MCF 10A (cell line): ENCODE measurements at regions not wholly inside any gene's neighbourhood (a gene's known extent, or its start where the extent isn't known, plus 50 kb on each side); places are given as distances from the start of the nearest gene placed in this dataset.

Experiments
- BruUV-seq: library from RNA; stranded (reverse); fragments of 400-500 nt; replicated peaks from 2 replicates; lab custom pipeline; 2021; lab: Mats Ljungman, UMichigan
- CTCF ChIA-PET: fragments of 300-600 bp; sonication (Branson Sonifier 250); formaldehyde crosslinking; extraction: SDS; loops from one replicate; lab custom pipeline; 2021; ENCODE audit warnings: antibody characterized with exemption, inconsistent platforms; lab: Yijun Ruan, JAX
- POLR2A ChIA-PET: fragments of 300-600, 350-650 bp; sonication (Branson Sonifier 250); formaldehyde crosslinking; extraction: SDS; loops from one replicate; lab custom pipeline; 2020; ENCODE audit warnings: antibody characterized with exemption, inconsistent platforms; lab: Yijun Ruan, JAX
- DNase-seq: peaks from one replicate; pipeline ENCODE4 v3.0.0-alpha.2; 2018; ENCODE audit not compliant: unreplicated experiment
- H3K27ac Mint-ChIP-seq: one replicate; pipeline ENCODE4 v1.8.0; 2022; ENCODE audit warnings: mild to moderate bottlenecking, low read depth, mixed read lengths; ENCODE audit not compliant: unreplicated experiment
- H3K27me3 Mint-ChIP-seq: one replicate; pipeline ENCODE4 v1.8.0; 2022; ENCODE audit warnings: mixed read lengths; ENCODE audit not compliant: insufficient read depth, unreplicated experiment
- H3K36me3 Mint-ChIP-seq: one replicate; pipeline ENCODE4 v1.8.0; 2022; ENCODE audit warnings: mild to moderate bottlenecking, moderate library complexity, mixed read lengths; ENCODE audit not compliant: insufficient read depth, unreplicated experiment
- H3K4me1 Mint-ChIP-seq: one replicate; pipeline ENCODE4 v1.8.0; 2022; ENCODE audit warnings: mixed read lengths; ENCODE audit not compliant: insufficient read depth, unreplicated experiment
- H3K4me3 Mint-ChIP-seq: one replicate; pipeline ENCODE4 v1.8.0; 2022; ENCODE audit warnings: mild to moderate bottlenecking, moderate library complexity, mixed read lengths; ENCODE audit not compliant: unreplicated experiment
- H3K9me3 Mint-ChIP-seq: one replicate; pipeline ENCODE4 v1.8.0; 2022; ENCODE audit warnings: mixed read lengths; ENCODE audit not compliant: unreplicated experiment
- intact Hi-C: fragments of 100-400 bp; cut with micrococcal nuclease; formaldehyde crosslinking; loops from 2 replicates; pipeline ENCODE4 v1.14.1; 2022
- TF ChIP-seq, protein P1 (sequence below): fragments of 200-600 bp; IDR thresholded peaks from one replicate; pipeline ENCODE4 v1.8.0; 2022; ENCODE audit warnings: antibody characterized with exemption, mild to moderate bottlenecking; ENCODE audit not compliant: unreplicated experiment

DNA sequence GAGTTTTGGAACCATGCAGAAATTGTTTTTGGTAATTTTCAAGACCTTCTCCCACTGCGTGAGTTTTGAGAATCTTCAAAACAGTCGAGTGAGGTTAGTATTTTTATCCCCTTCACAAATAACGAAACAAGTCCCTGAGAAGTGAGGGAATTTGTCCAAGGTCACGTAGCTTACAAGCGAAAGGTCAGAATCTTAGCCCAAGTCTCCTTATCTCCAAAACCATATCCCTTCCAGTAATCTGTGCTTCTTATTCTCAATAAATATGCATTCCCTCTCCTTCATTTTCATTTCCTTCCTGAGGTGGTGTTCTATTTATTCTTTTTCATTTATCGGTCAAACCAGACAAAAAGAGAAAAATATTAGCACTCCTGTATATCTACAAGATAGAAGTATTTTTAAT, 163.6 kb downstream of the MREG start:
- H3K27me3 Mint-ChIP-seq, result no peaks in the 10 kb centered on the region
- H3K36me3 Mint-ChIP-seq, result no peaks in the 10 kb centered on the region
- ChIA-PET CTCF (no interaction called here), POLR2A (no interaction called here)
- no TSS peak for BruUV-seq
- intact Hi-C loops, result no loop called here
- H3K27ac Mint-ChIP-seq, result no peak overlapping the region
- H3K4me1 Mint-ChIP-seq, result peaks cover 5% of the 10 kb centered on the region
- TF ChIP-seq, protein P1, sequence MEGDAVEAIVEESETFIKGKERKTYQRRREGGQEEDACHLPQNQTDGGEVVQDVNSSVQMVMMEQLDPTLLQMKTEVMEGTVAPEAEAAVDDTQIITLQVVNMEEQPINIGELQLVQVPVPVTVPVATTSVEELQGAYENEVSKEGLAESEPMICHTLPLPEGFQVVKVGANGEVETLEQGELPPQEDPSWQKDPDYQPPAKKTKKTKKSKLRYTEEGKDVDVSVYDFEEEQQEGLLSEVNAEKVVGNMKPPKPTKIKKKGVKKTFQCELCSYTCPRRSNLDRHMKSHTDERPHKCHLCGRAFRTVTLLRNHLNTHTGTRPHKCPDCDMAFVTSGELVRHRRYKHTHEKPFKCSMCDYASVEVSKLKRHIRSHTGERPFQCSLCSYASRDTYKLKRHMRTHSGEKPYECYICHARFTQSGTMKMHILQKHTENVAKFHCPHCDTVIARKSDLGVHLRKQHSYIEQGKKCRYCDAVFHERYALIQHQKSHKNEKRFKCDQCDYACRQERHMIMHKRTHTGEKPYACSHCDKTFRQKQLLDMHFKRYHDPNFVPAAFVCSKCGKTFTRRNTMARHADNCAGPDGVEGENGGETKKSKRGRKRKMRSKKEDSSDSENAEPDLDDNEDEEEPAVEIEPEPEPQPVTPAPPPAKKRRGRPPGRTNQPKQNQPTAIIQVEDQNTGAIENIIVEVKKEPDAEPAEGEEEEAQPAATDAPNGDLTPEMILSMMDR, result no peak
- no peak overlapping the region for H3K4me3 Mint-ChIP-seq
- DNase-seq, result no peak
- H3K9me3 Mint-ChIP-seq, result peaks cover 7% of the 10 kb centered on the region

DNA sequence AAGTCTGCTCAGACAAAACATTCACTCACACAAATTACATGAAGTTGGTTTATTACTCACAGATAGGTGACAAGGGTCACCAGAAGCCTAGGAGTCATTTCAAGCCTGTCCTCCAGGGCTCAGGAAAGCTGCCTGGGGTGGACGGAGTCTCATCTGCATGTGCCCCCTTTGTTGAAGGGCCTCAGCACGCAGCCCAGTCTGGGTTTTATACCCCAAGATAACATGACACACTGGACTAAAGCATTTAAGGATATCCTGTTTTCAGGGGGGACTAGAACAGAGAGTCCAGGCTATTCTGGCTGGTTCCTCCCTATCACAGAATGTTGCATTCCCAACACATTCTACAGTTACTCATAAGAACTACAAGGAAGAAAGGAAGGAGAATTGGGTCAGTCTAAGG, 164.7 kb downstream of the MREG start:
- CTCF ChIA-PET, result no interaction called here
- no peaks in the 10 kb centered on the region for H3K27me3 Mint-ChIP-seq
- TF ChIP-seq, protein P1, result no peak
- no peaks in the 10 kb centered on the region for H3K36me3 Mint-ChIP-seq
- H3K27ac Mint-ChIP-seq, result no peak overlapping the region
- H3K9me3 Mint-ChIP-seq, result peaks cover 3% of the 10 kb centered on the region
- intact Hi-C loops, result no loop called here
- DNase-seq, result no peak
- no TSS peak for BruUV-seq
- H3K4me3 Mint-ChIP-seq, result no peak overlapping the region
- POLR2A ChIA-PET, result no interaction called here
- peaks cover 5% of the 10 kb centered on the region for H3K4me1 Mint-ChIP-seq

DNA sequence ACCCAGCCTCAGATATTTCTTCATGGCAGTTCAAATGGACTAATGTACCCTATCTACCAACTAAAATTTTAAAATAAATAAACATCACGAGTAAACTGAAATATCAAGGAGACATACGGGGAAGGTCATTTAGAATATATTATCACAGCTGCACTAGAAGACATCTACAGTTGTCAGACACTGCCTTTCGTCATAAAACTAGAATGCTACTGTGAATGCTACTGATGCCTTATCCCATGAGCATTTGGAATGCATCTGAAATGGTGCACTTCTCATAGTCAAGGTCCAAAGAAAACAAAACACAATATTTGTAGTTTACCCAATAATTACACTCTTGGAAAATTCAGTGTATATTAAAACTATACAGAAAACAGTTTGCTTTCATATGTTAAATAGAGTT, 165.2 kb downstream of the MREG start:
- Mint-ChIP-seq H3K4me1 (peaks cover 5% of the 10 kb centered on the region), H3K27me3 (no peaks in the 10 kb centered on the region), H3K9me3 (no peaks in the 10 kb centered on the region), H3K27ac (no peak overlapping the region), H3K4me3 (no peak overlapping the region), H3K36me3 (no peaks in the 10 kb centered on the region)
- TF ChIP-seq, protein P1, result no peak
- ChIA-PET POLR2A (no interaction called here), CTCF (no interaction called here)
- intact Hi-C loops, result no loop called here
- no TSS peak for BruUV-seq
- DNase-seq, result no peak

DNA sequence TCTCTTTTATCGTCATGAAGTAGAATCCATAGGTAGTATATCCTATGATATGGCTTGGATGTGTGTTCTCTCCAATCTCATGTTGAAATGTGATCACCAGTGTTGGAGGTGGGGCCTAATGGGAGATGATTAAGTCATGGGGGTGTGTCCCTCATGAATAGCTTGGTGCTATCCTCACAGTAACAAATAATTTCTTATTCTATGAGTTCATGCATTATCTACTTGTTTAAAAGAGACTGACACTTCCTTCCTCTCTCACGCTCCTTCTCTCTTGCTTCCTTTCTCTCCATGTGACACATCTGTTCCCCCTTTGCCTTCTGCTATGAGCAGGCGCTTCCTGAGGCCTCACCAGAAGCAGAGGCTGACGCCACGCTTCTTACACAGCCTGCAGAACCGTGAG, 165.6 kb downstream of the MREG start:
- H3K27ac Mint-ChIP-seq, result no peak overlapping the region

More for the DNA sequence above, 165.6 kb downstream of the MREG start:
- no peaks in the 10 kb centered on the region for H3K27me3 Mint-ChIP-seq
- no TSS peak for BruUV-seq
- CTCF ChIA-PET, result interaction anchor here (0.6 kb wide), 1 partner anchor 477 kb away, joined by 3 read pairs; no protein-coding TSS in a partner anchor
- H3K4me1 Mint-ChIP-seq, result peaks cover 5% of the 10 kb centered on the region
- TF ChIP-seq, protein P1, result no peak
- no peak for DNase-seq
- no peak overlapping the region for H3K4me3 Mint-ChIP-seq
- POLR2A ChIA-PET, result no interaction called here
- H3K9me3 Mint-ChIP-seq, result no peaks in the 10 kb centered on the region
- intact Hi-C loops, result no loop called here
- H3K36me3 Mint-ChIP-seq, result no peaks in the 10 kb centered on the region
